Choroid plexus epithelial cell (primary cell): ENCODE measurements at regions not wholly inside any gene's neighbourhood (a gene's known extent, or its start where the extent isn't known, plus 50 kb on each side); places are given as distances from the start of the nearest gene placed in this dataset.

ENCODE experiments used
- DNase-seq: peaks from one replicate; pipeline ENCODE4 v3.0.0-alpha.2; 2010; ENCODE audit warnings: low read depth
- H3K4me3 ChIP-seq: 2 replicates; pipeline ENCODE4 v1.5.1; 2011; ENCODE audit warnings: low read depth, mild to moderate bottlenecking, control low read depth, low read length, moderate library complexity
- TF ChIP-seq, protein P1 (sequence below): conservative IDR thresholded peaks from 2 replicates; pipeline ENCODE4 v1.5.1; 2011; ENCODE audit warnings: low read depth, mild to moderate bottlenecking, control low read depth, inconsistent platforms, low read length, moderate library complexity

DNA sequence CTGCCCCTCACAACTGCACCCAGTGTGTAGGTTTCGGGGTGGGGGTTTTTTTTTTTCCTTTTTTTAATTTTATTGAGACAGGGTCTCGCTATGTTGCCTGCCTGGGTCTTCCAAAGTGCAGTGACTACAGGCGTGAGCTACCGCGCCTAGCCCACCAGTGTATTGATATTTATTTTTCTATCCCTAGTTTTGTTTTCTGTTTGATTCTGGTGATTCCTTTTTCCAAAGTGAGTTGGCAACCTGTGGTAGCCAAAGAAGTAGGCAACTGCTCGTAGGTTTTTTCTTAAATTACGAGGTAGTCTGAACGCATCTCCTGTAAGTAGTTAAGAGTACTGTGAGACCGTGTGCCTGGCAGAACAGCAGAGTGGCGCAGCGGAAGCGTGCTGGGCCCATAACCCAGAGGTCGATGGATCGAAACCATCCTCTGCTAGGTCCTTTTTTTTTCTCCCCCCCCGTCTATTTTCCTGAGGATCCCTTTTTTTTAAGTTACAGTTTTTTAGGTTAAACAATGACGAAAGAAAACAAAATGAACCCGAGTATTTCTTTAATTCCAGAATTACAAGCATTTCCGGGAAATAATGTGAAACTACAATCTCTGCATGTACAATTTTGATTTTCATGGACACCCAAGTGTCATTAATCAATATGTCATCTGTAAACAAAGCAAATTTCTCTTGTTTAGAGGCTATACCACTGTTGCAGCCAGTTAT lies 78.7 kb upstream of the BTN3A2 start:
- peak; percentile 83 for DNase-seq
- H3K4me3 ChIP-seq = peak overlapping the region; percentile 71

DNA sequence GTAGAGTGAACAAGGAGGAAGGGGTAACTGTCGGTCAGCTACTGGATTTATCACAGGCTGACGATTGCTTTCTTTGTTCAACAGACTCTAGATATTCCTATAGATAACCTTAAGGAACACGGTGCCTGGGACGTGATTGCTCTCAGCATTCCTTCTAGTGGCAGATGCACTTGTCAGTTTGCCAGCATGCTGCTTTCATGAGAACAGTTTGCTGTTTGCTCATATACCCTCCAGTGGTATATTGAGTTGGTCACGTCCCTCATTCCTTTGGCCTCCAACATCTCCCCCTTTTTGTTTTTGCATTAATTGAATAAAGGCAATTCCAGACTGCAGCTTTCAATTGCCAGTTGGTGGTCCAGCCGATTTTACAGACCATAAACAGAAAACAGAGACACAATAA lies 76.8 kb upstream of the BTN3A2 start:
- TF ChIP-seq, protein P1, sequence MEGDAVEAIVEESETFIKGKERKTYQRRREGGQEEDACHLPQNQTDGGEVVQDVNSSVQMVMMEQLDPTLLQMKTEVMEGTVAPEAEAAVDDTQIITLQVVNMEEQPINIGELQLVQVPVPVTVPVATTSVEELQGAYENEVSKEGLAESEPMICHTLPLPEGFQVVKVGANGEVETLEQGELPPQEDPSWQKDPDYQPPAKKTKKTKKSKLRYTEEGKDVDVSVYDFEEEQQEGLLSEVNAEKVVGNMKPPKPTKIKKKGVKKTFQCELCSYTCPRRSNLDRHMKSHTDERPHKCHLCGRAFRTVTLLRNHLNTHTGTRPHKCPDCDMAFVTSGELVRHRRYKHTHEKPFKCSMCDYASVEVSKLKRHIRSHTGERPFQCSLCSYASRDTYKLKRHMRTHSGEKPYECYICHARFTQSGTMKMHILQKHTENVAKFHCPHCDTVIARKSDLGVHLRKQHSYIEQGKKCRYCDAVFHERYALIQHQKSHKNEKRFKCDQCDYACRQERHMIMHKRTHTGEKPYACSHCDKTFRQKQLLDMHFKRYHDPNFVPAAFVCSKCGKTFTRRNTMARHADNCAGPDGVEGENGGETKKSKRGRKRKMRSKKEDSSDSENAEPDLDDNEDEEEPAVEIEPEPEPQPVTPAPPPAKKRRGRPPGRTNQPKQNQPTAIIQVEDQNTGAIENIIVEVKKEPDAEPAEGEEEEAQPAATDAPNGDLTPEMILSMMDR = no peak
- no peak overlapping the region for H3K4me3 ChIP-seq
- no peak for DNase-seq

More for the DNA sequence above, 78.7 kb upstream of the BTN3A2 start:
- TF ChIP-seq, protein P1 = no peak

DNA sequence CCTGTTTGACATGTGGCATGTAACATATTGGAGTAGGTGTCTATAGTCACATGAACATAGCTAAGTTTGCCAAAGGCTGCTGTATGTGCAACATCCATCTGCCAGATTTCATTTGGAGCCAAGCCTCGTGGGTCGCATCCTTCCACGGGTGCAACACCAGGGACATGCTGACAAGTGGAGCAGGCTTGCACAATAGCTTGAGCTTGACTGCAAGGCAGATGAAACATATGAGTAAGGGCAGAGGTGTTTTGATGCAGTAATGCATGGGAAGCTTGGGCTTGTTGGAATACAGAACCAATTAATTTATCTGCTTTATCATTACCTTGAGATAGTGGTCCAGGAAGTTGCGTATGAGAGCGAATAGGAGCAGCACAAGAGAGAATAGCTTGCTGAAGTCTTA lies 74.1 kb upstream of the BTN3A2 start:
- H3K4me3 ChIP-seq = no peak overlapping the region
- DNase-seq = peak; percentile 29
- TF ChIP-seq, protein P1 = no peak

DNA sequence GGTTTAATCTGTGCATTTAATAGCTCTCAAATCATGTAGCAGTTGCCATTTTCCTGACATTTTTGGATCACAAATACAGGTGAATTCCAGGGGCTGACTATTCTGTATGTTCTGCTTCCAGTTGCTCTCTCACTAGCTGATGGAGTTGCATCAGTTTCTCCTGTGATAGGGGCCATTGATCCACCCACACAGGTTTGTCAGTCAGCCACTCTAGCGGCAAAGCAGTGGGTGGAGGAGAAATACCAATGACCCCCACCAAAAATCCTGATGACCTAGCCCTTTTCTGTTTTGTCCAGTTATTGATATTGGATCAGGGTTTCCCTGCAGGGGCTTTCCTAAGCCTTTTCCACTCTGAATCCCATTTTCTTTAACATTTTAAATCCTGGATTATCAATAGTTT lies 72.3 kb upstream of the BTN3A2 start:
- TF ChIP-seq, protein P1 = no peak
- DNase-seq = no peak
- H3K4me3 ChIP-seq = no peak overlapping the region

DNA sequence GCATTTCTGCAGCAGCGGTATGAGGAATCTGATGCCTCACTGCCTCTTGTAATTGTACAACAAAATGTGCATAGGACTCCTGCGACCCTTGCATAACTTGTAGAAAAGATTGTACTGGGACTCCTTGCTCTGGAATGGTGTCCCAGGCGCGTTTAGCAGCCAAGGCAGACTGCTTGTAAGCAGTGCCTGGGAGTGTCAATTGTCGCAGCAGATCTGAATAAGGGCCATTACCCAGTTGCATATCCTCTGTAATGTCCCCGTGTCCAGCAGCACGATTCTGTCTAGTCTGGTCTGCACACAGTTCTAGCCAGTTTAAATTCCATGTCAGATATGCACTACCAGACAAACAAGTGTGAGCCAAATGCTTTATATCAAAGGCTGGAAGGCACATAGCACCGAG lies 70.7 kb upstream of the BTN3A2 start:
- DNase-seq = no peak
- no peak overlapping the region for H3K4me3 ChIP-seq
- TF ChIP-seq, protein P1 = no peak

DNA sequence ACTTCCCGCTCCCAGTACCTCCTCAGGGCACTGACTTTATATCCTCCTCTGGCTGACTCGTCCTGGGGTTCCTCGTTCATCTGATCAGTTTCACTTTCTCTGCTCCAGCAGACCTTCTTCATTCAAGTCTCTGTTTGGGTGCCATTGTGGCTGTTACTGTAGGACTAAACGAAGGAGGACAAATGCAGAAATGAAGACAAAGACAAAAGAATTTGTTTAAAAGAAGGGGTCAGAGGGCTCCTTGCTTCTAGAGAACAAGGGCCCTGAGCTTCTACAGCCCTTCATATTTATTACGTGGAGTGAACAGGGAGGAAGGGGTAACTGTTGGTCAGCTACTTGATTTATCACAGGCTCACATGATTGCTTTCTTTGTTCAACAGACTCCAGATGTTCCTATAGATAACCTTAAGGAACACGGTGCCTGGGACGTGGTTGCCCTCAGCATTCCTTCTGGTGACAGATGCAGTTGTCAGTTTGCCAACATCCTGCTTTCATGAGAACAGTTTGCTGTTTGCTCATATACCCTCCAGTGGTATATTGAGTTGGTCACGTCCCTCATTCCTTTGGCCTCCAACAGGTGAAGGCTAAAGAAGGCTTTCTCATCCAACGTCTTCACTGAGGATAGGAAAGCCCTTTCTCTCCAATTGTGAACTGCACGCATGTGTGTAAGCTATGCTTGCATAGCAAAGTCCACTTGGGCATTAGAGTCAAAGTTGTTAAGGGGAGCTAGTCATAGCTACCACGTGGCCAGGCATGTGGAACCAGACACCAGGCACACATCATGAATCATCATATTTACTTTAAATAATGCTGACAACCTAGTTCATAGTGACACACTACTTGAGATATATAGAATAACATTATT lies 69.1 kb upstream of the BTN3A2 start:
- TF ChIP-seq, protein P1 = no peak
- H3K4me3 ChIP-seq = no peak overlapping the region
- peak; percentile 92 for DNase-seq
